HG03457 (cell line): ENCODE measurements at regions not wholly inside any gene's neighbourhood (a gene's known extent, or its start where the extent isn't known, plus 50 kb on each side); places are given as distances from the start of the nearest gene placed in this dataset.
"Not testable (repeated sequence)": the region's sequence is repeated elsewhere in the genome, so short reads cannot be mapped to it uniquely, and the experiment has no call there.

Source experiments
- ATAC-seq: cut with Tn5 transposase; IDR thresholded peaks from one replicate; pipeline ENCODE4 v1.9.1; 2021; ENCODE audit warnings: moderate number of reproducible peaks; ENCODE audit not compliant: unreplicated experiment

- no peak for ATAC-seq
Observed at GRCh38 chr5:67989456-67989855, 226.1 kb upstream of the PIK3R1 start.

- ATAC-seq: no peak
Observed at GRCh38 chr5:67986761-67987160, 228.8 kb upstream of the PIK3R1 start.

- ATAC-seq: no peak
Observed at GRCh38 chr5:67985686-67986387, 229.7 kb upstream of the PIK3R1 start.

GRCh38 chr5:67984546-67984945 lies 231.0 kb upstream of the PIK3R1 start:
- ATAC-seq: no peak

GRCh38 chr5:67983251-67984110 lies 232.1 kb upstream of the PIK3R1 start:
- ATAC-seq: no peak

- ATAC-seq: not testable (repeated sequence)
Observed at GRCh38 chr5:67982160-67982559, 233.4 kb upstream of the PIK3R1 start.

GRCh38 chr5:67978171-67978570 lies 237.4 kb upstream of the PIK3R1 start:
- no peak for ATAC-seq

GRCh38 chr5:67976891-67977601 lies 238.5 kb upstream of the PIK3R1 start:
- no peak for ATAC-seq

- no peak for ATAC-seq
Observed at GRCh38 chr5:67976181-67976580, 239.4 kb upstream of the PIK3R1 start.

- no peak for ATAC-seq
Observed at GRCh38 chr5:67974471-67974870, 241.1 kb upstream of the PIK3R1 start.

GRCh38 chr5:67974054-67974453 lies 241.5 kb upstream of the PIK3R1 start:
- ATAC-seq: no peak

- ATAC-seq: no peak
Observed at GRCh38 chr5:67971971-67972821, 243.4 kb upstream of the PIK3R1 start.

GRCh38 chr5:67971223-67971830 lies 244.2 kb upstream of the PIK3R1 start:
- no peak for ATAC-seq

- no peak for ATAC-seq
Observed at GRCh38 chr5:67969631-67970030, 245.9 kb upstream of the PIK3R1 start.

- ATAC-seq: no peak
Observed at GRCh38 chr5:67969176-67969575, 246.4 kb upstream of the PIK3R1 start.

- ATAC-seq: no peak
Observed at GRCh38 chr5:67966712-67967111, 248.8 kb upstream of the PIK3R1 start.

GRCh38 chr5:67964619-67965018 lies 250.9 kb upstream of the PIK3R1 start:
- ATAC-seq: no peak

- ATAC-seq: no peak
Observed at GRCh38 chr5:67963789-67964519, 251.6 kb upstream of the PIK3R1 start.

GRCh38 chr5:67960939-67961338 lies 254.6 kb upstream of the PIK3R1 start:
- no peak for ATAC-seq

- no peak for ATAC-seq
Observed at GRCh38 chr5:67957374-67957773, 258.2 kb upstream of the PIK3R1 start.
